ENCODE measurements at regions not wholly inside any gene's neighbourhood (a gene's known extent, or its start where the extent isn't known, plus 50 kb on each side); places are given as distances from the start of the nearest gene placed in this dataset.
"Not testable (repeated sequence)": the region's sequence is repeated elsewhere in the genome, so short reads cannot be mapped to it uniquely, and the experiment has no call there.

- no peak for DNase-seq
Observed at GRCh38 chr17:6254036-6254435, 180.9 kb downstream of the AIPL1 start.

- not testable (repeated sequence) for DNase-seq
Observed at GRCh38 chr17:6251640-6252039, 181.5 kb downstream of the WSCD1 start.

GRCh38 chr17:6249732-6250131 lies 179.6 kb downstream of the WSCD1 start:
- DNase-seq, result no peak

- no peak for DNase-seq
Observed at GRCh38 chr17:6248061-6248460, 177.9 kb downstream of the WSCD1 start.

- DNase-seq, result no peak
Observed at GRCh38 chr17:6245301-6246177, 175.4 kb downstream of the WSCD1 start.

GRCh38 chr17:6244796-6245195 lies 174.6 kb downstream of the WSCD1 start:
- DNase-seq, result no peak

GRCh38 chr17:6244253-6244652 lies 174.1 kb downstream of the WSCD1 start:
- no peak for DNase-seq

GRCh38 chr17:6243186-6243585 lies 173.0 kb downstream of the WSCD1 start:
- DNase-seq, result no peak

- DNase-seq, result no peak
Observed at GRCh38 chr17:6241996-6242395, 171.8 kb downstream of the WSCD1 start.

GRCh38 chr17:6241381-6241780 lies 171.2 kb downstream of the WSCD1 start:
- no peak for DNase-seq

GRCh38 chr17:6240601-6241000 lies 170.4 kb downstream of the WSCD1 start:
- DNase-seq, result no peak

- DNase-seq, result no peak
Observed at GRCh38 chr17:6240001-6240400, 169.8 kb downstream of the WSCD1 start.

GRCh38 chr17:6239241-6239798 lies 169.1 kb downstream of the WSCD1 start:
- no peak for DNase-seq

- no peak for DNase-seq
Observed at GRCh38 chr17:6233856-6234255, 163.7 kb downstream of the WSCD1 start.

- DNase-seq, result no peak
Observed at GRCh38 chr17:6233339-6233738, 163.2 kb downstream of the WSCD1 start.

- no peak for DNase-seq
Observed at GRCh38 chr17:6232732-6233101, 162.5 kb downstream of the WSCD1 start.

GRCh38 chr17:6231886-6232731 lies 161.9 kb downstream of the WSCD1 start:
- peak; percentile 35 for DNase-seq

GRCh38 chr17:6231465-6231864 lies 161.3 kb downstream of the WSCD1 start:
- DNase-seq, result no peak

GRCh38 chr17:6218333-6218732 lies 148.2 kb downstream of the WSCD1 start:
- no peak for DNase-seq

- no peak for DNase-seq
Observed at GRCh38 chr17:6215071-6216035, 145.2 kb downstream of the WSCD1 start.

- no peak for DNase-seq
Observed at GRCh38 chr17:6213859-6214258, 143.7 kb downstream of the WSCD1 start.

- DNase-seq, result no peak
Observed at GRCh38 chr17:6212766-6213165, 142.6 kb downstream of the WSCD1 start.

- no peak for DNase-seq
Observed at GRCh38 chr17:6209829-6210228, 139.7 kb downstream of the WSCD1 start.
